HG03045 (cell line): ENCODE measurements at regions not wholly inside any gene's neighbourhood (a gene's known extent, or its start where the extent isn't known, plus 50 kb on each side); places are given as distances from the start of the nearest gene placed in this dataset.
"Not testable (repeated sequence)": the region's sequence is repeated elsewhere in the genome, so short reads cannot be mapped to it uniquely, and the experiment has no call there.

Experiments used
- ATAC-seq: cut with Tn5 transposase; IDR thresholded peaks from one replicate; pipeline ENCODE4 v1.9.1; 2021; ENCODE audit warnings: mild to moderate bottlenecking, moderate library complexity; ENCODE audit not compliant: unreplicated experiment

DNA sequence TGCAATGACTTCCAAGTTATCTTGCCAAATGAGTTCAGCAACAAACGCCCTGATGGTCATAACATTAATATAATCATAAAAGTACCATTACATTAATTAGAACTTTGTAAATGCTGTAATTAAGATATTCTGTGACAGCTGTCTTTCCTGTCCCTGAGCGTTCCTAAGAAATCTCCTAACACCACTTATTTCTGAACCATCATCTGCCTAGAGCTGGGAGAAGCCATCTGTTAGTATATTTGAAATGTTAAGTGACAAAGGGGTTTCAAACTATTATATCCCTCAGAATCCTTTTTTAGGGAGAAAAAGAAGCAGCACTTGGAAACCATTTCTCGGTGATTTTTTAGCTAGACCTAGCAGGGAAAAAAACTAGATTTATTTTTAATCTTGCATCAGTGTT, 657.5 kb downstream of the FAM181B start:
- ATAC-seq, result no peak

DNA sequence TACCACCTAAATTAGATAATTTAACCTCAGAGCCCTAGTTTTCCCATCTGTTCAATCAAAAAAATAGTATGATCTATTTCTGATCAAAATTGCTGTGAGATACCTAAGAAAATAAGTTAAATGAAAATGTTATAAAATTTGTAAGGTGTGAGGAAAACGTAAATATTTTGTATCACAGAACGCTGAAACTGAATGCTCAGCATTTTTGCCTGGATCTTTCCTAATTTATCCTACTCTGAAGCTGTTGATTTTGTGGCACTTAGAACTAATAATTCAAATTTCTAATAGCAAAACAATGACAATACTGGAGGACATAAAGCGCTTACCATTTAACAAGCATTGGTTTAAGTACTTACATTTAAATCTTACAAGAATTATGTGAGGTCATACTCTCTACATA, 674.2 kb downstream of the FAM181B start:
- ATAC-seq, result no peak

DNA sequence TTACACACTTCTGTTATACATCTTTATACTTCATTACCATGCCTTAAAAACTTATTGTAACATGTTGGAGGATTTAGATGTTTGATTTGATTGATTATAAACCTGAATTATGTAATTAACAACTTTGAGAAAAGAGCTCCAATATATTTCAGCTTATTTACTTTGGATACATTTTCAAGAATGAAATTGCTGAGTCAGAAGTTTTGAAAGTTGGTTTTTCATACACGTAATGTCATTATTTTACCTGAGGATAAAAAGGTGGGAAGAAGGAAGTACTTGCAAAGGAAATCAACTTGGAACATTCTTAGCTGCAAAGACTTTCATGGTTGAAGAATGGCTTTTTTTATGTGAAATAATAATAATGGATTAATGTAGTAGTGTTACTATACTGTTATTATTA, 677.2 kb downstream of the FAM181B start:
- ATAC-seq, result no peak

DNA sequence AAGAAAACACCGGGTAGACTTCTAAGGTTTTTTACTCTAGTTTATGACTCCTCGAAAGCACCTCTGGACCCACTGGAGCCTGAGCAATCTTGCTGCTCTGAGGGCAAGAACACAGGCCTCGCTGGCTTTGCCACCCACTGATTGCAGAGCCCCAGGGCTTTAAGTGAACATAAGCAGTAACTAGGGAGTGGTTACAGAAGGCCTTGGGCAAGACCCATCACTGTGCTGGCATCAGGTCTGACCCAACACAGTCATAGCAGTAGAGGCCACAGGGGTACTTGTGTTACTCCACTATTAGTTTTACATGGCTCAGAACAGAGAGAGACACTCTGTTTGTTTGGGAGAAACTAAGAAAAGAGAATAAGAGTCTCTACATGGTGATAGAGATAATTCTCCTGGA, 684.5 kb downstream of the FAM181B start:
- no peak for ATAC-seq

DNA sequence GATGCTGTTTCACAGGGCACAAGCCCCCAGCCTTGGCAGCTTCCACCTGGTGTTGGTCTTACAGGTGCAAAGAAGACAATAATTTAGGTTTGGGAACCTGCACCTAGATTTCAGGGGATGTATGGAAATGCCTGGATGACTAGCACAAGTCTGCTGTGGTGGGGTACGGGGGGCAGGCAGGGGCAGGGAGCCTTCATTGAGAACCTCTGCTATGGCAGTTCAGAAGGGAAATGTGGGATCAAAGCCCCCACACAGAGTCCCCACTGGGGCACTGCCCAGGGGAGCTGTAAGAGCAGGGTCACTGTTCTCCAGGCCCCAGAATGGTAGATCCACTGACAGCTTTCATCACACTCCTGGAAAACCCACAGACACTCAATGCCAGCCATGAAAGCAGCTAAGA, 686.5 kb downstream of the FAM181B start:
- ATAC-seq, result no peak

DNA sequence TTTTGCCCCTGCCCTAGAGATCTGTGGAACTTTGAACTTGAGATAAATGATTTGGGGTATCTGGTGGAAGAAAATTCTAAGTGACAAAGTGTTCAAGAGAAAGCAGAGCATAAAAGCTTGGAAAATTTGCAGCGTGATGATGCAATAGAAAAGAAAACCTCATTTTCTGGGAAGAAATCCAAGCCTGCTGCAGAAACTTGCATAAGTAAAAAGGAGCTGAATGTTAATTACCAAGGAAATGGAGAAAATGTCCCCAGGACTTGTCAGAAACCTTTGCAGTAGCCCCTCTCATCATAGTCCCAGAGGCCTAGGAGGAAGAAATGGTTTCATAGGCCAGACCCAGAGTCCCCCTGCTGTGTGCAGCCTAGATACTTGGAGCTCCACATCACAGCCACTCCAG, 686.9 kb downstream of the FAM181B start:
- ATAC-seq, result no peak

DNA sequence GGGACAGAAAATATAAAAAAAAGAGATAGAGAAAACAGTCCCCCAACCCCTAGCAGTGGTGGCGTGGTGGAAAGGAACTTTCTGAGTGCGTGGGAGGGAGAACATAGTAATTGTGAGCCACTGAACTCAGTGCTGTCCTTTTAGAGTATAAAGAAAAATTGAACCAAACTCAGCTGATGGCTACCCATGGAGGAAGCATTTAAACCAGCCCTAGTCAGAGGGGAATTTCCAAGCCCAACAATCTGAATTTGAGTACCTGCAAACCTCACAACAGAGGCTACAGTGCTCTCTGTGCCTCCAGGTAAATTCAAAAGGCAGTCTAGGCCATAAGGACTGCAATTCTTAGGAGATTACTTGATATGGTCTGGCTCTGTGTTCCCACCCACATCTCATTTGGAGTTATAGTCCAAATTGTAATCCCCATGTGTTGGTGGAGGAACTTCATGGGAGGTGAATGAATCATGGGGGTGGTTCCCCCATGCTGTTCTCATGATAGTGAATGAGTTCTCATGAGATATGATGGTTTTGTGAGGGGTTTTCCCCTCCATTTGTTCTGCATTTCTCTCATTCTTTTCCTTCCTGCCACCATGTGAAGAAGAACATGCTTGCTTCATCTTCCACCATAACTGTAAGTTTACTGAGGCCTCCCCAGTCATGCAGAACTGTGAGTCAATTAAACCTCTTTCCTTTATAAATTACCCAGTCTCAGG, 687.8 kb downstream of the FAM181B start:
- ATAC-seq, result no peak

DNA sequence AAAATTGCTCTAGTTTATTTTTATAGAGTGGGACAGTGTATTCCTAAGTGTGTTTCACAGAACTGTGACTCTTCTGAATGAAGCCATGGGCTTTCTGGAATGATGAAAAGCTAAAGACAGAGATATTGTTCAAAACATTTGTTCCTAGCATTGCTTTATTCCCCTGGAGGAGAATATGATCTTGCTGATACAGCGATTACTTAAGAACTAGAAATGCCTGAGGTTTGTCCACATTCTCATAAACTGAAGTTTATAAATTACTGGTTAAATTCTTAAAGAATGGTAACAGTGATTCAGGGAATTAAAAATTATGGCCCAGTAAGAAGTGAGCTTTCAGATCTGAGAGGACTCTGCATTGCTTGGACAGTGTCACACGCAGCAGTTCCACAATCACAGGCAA, 690.3 kb downstream of the FAM181B start:
- ATAC-seq, result no peak

DNA sequence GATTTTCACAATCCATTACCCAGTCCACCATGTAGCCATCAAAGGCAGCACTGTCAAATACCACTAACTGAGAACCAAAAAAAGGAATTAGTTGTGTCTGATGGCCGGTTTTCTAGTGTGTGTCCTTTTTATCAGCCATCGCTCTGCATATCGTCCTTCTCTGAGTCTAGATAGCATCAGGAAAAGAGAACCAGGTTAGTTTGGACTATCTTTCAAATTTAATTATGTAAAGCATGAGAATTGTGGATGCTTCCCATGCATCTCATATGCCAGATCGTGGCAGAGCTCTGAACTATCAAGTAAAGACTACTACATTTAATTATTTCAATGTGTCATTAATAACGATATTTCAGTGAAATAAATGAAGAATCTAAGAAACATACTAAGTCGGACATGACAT, 691.9 kb downstream of the FAM181B start:
- ATAC-seq, result no peak

DNA sequence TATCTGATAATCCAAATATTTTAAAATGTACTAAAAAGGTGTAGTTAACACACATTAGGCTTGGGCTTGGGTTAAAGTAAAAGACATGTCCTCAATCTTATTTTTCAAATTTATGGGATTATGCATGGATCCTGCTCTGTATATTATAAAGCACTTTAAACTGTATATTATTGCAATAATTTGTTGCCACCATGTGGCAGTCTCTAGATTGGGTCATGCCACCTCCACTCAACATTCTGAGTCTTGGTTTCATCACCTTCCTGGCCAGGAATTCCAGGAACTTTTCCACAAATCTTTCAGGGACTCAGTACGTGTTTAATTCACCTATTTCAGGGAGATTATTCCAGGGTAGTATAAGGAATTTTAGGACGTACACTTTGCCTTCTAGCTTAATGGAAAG, 695.5 kb downstream of the FAM181B start:
- no peak for ATAC-seq

DNA sequence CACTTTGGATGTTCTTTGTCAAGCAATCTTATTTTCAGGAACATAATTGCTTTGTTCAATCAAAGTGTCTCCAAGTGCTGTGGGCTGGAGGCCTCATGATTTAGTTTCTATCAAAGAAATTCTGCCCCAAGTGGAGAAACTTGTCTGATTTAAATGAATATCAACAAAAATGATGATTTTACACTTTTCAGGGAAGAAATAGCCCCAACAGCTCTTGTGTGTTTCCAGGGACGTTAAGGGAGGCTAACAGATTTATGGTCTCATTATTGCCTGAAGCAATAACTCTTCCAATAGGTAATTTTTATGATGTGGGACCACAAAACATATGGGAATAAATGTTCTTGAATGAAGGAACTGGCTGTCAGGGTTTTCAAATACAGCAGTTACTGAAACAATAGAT, 699.1 kb downstream of the FAM181B start:
- no peak for ATAC-seq

DNA sequence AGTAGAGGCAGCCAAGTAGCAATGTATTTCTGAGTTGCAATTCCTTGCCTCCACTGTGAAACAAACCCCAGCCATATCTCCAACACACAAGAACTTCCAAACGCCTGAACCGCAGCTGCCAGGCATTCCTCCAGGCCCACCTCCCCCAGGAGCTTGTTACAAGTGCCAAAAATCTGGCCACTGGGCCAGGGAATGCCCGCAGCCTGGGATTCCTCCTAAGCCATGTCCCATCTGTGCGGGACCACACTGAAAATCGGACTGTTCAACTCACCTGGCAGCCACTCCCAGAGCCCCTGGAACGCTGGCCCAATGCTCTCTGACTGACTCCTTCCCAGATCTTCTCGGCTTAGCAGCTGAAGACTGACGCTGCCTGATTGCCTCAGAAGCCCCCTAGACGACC, 706.3 kb downstream of the FAM181B start:
- ATAC-seq, result not testable (repeated sequence)

DNA sequence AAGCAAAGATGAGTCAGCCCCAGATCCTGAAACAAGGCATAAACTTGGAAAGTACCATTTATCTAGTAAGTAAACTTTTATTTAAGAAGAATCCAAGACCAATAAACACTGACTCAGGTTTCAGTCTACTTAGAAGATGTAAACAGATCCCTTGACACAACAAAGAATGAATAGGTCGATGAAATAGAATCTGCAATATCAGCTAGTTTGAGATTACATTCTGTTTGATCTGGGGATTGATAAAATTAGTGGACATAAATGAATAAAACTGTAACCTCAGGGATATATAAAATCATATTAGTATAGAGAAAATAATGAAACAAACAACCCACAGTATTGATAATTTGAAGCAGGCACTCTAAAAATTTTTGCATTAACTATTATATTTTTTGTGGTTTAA, 708.9 kb downstream of the FAM181B start:
- no peak for ATAC-seq

DNA sequence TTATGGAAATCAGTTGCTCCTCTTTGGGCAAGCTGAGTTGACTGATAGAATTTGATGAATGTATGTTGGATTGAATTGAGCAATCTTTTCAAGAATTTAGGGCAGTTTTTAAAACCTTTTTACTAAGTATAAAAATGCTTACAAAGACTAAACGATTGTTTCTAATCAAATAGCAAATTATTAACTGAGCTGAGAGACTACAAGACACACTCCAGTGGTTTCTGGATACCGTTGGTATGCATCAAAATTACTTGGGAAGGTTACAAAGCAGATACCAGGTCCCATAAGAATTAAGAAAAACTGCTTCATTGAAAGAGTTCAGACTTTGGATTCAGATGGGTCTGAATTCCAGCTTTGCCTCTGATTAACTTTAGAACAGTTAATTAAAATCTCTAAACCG, 721.4 kb downstream of the FAM181B start:
- ATAC-seq, result no peak

DNA sequence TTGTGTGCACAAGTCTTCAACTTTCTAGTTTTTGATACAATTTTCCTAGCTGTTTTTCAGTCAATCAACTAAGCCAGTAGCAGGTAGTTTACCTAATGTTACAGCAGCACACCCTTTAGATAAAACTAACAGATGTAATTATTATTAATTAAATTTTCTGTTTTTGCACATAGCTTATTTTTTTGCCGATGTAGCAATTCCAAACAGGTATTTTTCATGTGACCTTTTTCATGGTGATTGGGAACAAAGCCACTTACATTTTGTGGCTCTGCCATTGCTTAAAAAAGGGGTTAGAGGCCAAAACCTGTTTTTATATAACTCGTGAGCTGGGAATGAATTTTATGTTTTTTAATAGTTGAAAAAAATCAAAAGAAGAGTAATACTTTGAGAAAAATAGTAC, 724.5 kb downstream of the FAM181B start:
- no peak for ATAC-seq

DNA sequence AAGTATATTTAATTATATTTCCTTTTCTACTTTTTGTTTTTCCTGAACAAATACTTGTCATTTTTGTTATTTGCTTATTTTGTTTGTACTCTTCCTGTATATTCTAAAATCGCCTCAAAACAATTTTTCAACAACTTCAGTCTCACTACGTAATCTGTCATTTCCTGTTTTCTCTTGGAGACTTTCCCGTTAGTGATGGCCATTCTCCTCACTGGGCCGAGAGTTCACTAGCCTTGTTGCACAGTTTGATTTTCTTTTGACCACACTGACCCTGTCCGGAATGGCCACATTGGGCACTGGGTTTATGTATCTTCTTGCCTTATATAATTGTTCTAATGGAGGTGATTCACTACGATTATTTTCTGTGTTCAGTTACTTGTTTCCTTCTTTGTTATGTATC, 726.1 kb downstream of the FAM181B start:
- no peak for ATAC-seq

DNA sequence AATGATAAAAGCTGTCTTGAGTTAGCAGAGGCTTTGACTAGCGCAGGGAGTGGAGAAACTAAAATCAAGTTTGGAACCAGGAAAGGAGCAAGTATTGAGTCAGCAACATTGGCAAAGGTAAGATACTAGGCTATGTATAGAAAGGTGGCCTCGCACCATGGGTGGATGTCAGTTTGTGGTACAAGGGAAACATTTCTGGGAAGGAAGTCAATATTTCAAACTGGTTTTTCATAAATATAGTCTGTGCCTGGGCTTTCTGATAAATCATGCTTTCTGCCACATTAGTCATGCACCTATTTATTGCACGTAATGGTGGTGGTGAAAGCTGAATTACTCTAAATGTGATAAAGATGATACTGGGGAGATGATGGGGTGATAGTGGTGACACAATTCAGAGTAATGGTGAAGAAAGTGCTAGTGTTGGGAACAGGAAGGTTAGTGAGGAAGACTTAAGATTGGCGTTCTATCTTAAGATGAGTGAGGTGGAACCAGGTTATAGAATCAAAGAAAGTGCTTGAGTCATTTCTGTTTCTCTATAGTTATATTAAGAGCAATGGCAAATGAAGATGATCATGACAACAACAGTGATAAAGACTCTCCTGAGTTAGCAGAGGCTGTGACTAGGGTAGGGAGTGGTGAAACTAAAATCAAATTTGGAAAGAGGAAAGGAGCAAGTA, 729.0 kb downstream of the FAM181B start:
- no peak for ATAC-seq

DNA sequence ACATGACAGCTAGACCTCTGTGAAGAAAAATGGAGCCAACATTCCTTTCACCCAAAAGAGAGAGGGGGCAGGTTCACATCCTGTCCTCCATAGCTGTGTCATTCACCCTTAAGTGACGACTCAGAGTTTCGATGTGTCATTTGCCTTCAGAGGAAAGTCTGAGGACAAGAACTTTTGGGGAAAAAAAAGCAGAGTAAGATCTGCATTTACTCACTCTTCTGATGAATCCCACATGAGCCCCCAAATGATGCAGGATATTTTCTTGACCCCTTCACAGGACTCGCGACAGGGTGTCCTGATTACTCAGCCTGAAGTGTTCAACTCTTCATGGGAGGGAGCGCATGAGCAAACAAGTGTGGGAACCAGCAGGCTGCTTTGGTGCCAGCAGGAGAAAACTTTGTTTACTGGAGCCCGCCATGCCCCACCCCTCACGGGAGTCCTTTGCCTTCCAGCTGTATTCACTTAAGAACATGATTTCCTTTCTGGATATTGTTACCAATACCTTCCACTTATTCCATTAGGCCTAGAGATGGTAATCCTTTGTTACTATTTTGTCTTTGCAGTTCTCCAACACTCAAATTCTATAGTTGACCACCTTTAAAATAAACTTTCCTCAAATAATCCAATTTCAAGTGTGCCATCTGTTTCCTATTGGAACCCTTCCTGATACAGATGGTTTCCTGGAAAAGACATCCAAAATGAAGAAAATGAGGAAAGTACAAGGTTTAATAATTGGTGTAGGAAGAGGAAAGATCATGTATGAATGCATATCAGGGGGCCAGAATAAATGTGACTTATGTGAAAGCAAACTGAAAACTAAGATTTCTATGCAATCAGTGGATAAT, 729.8 kb downstream of the FAM181B start:
- ATAC-seq, result no peak

DNA sequence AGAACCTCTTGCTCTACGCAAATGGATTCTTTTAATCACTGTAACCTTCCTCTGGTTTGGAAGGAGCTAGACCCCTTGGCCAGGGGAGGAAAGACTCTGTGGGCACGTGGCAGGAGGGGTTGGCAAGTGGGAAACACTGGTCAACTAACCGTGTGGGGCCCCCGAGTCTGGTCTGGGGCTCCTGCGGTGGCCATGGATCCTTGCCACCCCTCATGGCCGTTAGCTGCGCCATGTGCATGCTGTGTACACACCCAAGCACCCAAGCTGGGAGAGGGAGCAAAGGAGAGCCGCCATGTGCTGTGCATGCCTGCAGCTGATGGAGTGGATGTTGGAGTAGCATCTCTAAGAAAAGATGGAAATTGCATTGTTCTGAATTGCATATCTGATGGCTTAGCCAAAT, 730.6 kb downstream of the FAM181B start:
- no peak for ATAC-seq

DNA sequence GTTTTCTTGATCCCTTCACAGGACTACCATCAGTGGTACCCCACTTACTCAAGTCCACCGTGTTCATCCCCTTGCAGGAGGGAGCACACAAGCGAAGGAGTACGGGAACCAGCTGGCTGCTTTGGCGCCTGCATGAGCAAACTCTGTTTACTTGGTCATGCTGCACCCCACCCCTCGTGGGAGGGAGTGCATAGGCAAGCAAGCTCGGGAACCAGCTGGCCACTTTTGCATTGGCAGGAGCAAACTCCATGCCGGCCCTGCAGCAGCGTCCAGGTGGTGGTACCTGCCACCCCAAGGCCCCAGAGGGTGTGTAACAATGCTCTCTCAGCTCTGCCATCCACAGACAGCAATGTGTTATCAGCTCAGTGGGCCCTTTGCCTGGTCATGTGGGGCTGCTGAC, 737.8 kb downstream of the FAM181B start:
- no peak for ATAC-seq

DNA sequence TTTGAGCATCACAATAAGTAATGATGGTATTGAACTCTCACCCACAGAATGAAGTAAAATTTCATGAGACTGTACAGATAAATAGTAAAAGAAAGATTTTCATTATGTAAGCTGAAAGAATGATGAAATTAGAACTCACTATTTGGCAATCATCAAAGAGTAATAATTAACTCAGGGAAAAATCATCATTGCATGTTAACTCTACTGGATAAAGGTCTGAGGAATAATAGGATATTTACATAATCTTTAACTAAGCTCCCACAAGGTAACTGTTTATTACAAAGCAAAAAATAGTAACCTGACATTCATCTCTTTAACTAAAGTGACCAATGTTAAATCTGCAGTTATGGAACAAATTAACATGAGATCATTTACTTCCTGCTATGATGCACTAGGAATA, 739.9 kb downstream of the FAM181B start:
- ATAC-seq, result no peak
